Progenitor cell of endocrine pancreas (in vitro differentiated cells): ENCODE measurements at regions not wholly inside any gene's neighbourhood (a gene's known extent, or its start where the extent isn't known, plus 50 kb on each side); places are given as distances from the start of the nearest gene placed in this dataset.

Experiments
- DNase-seq: peaks from one replicate; pipeline ENCODE4 v3.0.0; 2021; ENCODE audit warnings: low spot score; ENCODE audit not compliant: unreplicated experiment
- H3K27ac Mint-ChIP-seq: 2 replicates; pipeline ENCODE4 v1.8.0; 2021; ENCODE audit warnings: mild to moderate bottlenecking, moderate library complexity, mixed read lengths
- H3K27me3 Mint-ChIP-seq: 2 replicates; pipeline ENCODE4 v1.8.0; 2021; ENCODE audit warnings: mixed read lengths
- H3K36me3 Mint-ChIP-seq: 2 replicates; pipeline ENCODE4 v1.8.0; 2022; ENCODE audit warnings: mixed read lengths; ENCODE audit not compliant: insufficient read depth
- H3K4me1 Mint-ChIP-seq: 2 replicates; pipeline ENCODE4 v1.8.0; 2021; ENCODE audit warnings: low read depth, mixed read lengths
- H3K4me3 Mint-ChIP-seq: 2 replicates; pipeline ENCODE4 v1.8.0; 2021; ENCODE audit warnings: low read depth, mild to moderate bottlenecking, moderate library complexity, mixed read lengths
- H3K9me3 Mint-ChIP-seq: 2 replicates; pipeline ENCODE4 v1.8.0; 2021; ENCODE audit warnings: low read depth, mixed read lengths
- CTCF ChIP-seq: fragments of 200-600 bp; sonication (generic); IDR thresholded peaks from one replicate; pipeline ENCODE4 v1.5.0; 2021; ENCODE audit warnings: antibody characterized with exemption, mild to moderate bottlenecking; ENCODE audit not compliant: unreplicated experiment

- H3K36me3 Mint-ChIP-seq: no peaks in the 10 kb centered on the region
- no peak overlapping the region for H3K4me3 Mint-ChIP-seq
- DNase-seq: no peak
- no peak for TF ChIP-seq CTCF
- peak overlapping the region; percentile 27 for H3K27ac Mint-ChIP-seq
- no peaks in the 10 kb centered on the region for H3K27me3 Mint-ChIP-seq
- no peaks in the 10 kb centered on the region for H3K9me3 Mint-ChIP-seq
- H3K4me1 Mint-ChIP-seq: peaks cover 14% of the 10 kb centered on the region
Observed at GRCh38 chr5:63894690-63895089, 67.6 kb downstream of the HTR1A start.

- DNase-seq: no peak
- no peak for TF ChIP-seq CTCF
Observed at GRCh38 chr5:63878788-63879187, 83.5 kb downstream of the HTR1A start.

GRCh38 chr5:63877961-63878360 lies 84.3 kb downstream of the HTR1A start:
- Mint-ChIP-seq H3K4me3 (no peak overlapping the region), H3K27ac (no peak overlapping the region), H3K9me3 (no peaks in the 10 kb centered on the region), H3K27me3 (no peaks in the 10 kb centered on the region), H3K36me3 (no peaks in the 10 kb centered on the region), H3K4me1 (no peaks in the 10 kb centered on the region)
- TF ChIP-seq CTCF: no peak
- DNase-seq: no peak

More at GRCh38 chr5:63878788-63879187, 83.5 kb downstream of the HTR1A start:
- no peak overlapping the region for H3K4me3 Mint-ChIP-seq
- no peaks in the 10 kb centered on the region for H3K36me3 Mint-ChIP-seq
- H3K9me3 Mint-ChIP-seq: no peaks in the 10 kb centered on the region
- H3K4me1 Mint-ChIP-seq: no peaks in the 10 kb centered on the region
- H3K27me3 Mint-ChIP-seq: no peaks in the 10 kb centered on the region
- no peak overlapping the region for H3K27ac Mint-ChIP-seq

GRCh38 chr5:63860379-63860778 lies 101.9 kb downstream of the HTR1A start:
- Mint-ChIP-seq H3K4me3 (no peak overlapping the region), H3K36me3 (no peaks in the 10 kb centered on the region), H3K27ac (no peak overlapping the region), H3K27me3 (no peaks in the 10 kb centered on the region), H3K9me3 (peaks cover 18% of the 10 kb centered on the region), H3K4me1 (no peaks in the 10 kb centered on the region)
- no peak for TF ChIP-seq CTCF
- DNase-seq: no peak

GRCh38 chr5:63854076-63854475 lies 108.2 kb downstream of the HTR1A start:
- H3K4me1 Mint-ChIP-seq: peaks cover 2% of the 10 kb centered on the region

More at GRCh38 chr5:63854076-63854475, 108.2 kb downstream of the HTR1A start:
- DNase-seq: no peak
- H3K9me3 Mint-ChIP-seq: peaks cover under 1% of the 10 kb centered on the region
- H3K27me3 Mint-ChIP-seq: no peaks in the 10 kb centered on the region
- no peak overlapping the region for H3K4me3 Mint-ChIP-seq
- H3K36me3 Mint-ChIP-seq: no peaks in the 10 kb centered on the region
- TF ChIP-seq CTCF: no peak
- H3K27ac Mint-ChIP-seq: no peak overlapping the region
